ENCODE measurements at regions not wholly inside any gene's neighbourhood (a gene's known extent, or its start where the extent isn't known, plus 50 kb on each side); places are given as distances from the start of the nearest gene placed in this dataset.
"Not testable (repeated sequence)": the region's sequence is repeated elsewhere in the genome, so short reads cannot be mapped to it uniquely, and the experiment has no call there.

DNA sequence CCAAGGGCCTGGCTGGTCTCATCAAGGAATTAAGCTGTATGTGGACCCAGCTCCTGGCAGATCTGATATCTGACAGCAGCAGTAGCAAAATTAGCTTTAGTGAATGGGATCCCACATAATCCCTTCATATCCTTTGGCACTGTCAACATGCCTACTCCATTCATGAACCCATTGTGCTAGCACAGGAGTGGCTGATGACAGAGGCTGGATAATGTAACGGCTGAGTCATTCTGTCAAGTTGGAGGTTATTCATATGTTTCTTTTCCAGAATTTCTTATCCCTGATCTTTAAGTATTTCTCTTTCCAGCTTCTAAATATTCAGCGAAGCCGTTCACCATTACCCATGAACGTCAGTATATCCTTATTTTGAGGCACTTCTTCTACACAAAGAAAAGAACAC is 84.3 kb downstream of the EXTL2 start:
- intact Hi-C loops (cut with micrococcal nuclease; ENCODE audit: unreplicated experiment), result loop anchor here (2.0 kb wide), 1 partner anchor 22 kb away; no protein-coding TSS in a partner anchor
- Histone ChIP-seq H3K4me1 (ENCODE audit: insufficient read depth, low read length, poor library complexity, severe bottlenecking) (no peaks in the 10 kb centered on the region), H3K27ac (ENCODE audit: low read depth, low read length, poor library complexity, severe bottlenecking) (no peak overlapping the region), H3K9me3 (ENCODE audit: low read depth, low read length, poor library complexity, severe bottlenecking) (no peaks in the 10 kb centered on the region), H3K36me3 (ENCODE audit: insufficient read depth, low read length, poor library complexity, severe bottlenecking) (no peaks in the 10 kb centered on the region), H3K4me3 (ENCODE audit: low read depth, low read length, poor library complexity, severe bottlenecking) (no peak overlapping the region), H3K27me3 (replicated peaks; ENCODE audit: insufficient read depth, low read depth, low read length, poor library complexity) (no peaks in the 10 kb centered on the region)
- POLR2A ChIA-PET (ENCODE audit: low non-redundant PET), result no interaction called here
- DNase-seq (ENCODE audit: low spot score), result no peak
- CTCF ChIA-PET, result no interaction called here
- TF ChIP-seq EZH2 (IDR thresholded peaks at IDR 0.05; ENCODE audit: borderline replicate concordance, low read depth, low read length, poor library complexity, severe bottlenecking), result no peak
- TF ChIP-seq, protein P1, sequence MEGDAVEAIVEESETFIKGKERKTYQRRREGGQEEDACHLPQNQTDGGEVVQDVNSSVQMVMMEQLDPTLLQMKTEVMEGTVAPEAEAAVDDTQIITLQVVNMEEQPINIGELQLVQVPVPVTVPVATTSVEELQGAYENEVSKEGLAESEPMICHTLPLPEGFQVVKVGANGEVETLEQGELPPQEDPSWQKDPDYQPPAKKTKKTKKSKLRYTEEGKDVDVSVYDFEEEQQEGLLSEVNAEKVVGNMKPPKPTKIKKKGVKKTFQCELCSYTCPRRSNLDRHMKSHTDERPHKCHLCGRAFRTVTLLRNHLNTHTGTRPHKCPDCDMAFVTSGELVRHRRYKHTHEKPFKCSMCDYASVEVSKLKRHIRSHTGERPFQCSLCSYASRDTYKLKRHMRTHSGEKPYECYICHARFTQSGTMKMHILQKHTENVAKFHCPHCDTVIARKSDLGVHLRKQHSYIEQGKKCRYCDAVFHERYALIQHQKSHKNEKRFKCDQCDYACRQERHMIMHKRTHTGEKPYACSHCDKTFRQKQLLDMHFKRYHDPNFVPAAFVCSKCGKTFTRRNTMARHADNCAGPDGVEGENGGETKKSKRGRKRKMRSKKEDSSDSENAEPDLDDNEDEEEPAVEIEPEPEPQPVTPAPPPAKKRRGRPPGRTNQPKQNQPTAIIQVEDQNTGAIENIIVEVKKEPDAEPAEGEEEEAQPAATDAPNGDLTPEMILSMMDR (conservative IDR thresholded peaks at IDR 0.05; ENCODE audit: low read depth, low read length), result no peak
- BruUV-seq (replicated peaks), result no TSS peak

DNA sequence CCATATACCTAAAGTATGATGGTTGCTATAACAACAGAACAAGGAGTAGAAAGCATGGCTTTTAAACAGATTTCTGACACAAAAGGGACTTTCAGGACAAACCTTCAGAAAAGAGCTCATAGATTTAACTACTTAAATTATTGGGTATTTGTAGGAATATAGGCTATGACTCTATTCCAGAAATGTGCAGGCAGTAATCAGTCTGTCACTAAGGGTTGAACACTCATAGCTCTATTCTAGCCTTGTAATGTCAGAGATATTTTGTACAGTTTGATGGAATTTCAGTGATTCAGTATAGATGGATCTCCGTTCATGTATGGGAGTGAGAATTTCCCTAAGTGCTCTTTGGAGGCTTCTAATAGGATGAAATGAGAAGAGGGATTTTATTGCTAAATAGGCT is 82.8 kb downstream of the EXTL2 start:
- no peaks in the 10 kb centered on the region for H3K9me3 ChIP-seq (ENCODE audit: low read depth, low read length, poor library complexity, severe bottlenecking)
- ChIA-PET CTCF (no interaction called here), POLR2A (ENCODE audit: low non-redundant PET) (no interaction called here)
- H3K36me3 ChIP-seq (ENCODE audit: insufficient read depth, low read length, poor library complexity, severe bottlenecking), result no peaks in the 10 kb centered on the region
- no TSS peak for BruUV-seq (replicated peaks)
- no peaks in the 10 kb centered on the region for H3K27me3 ChIP-seq (replicated peaks; ENCODE audit: insufficient read depth, low read depth, low read length, poor library complexity)
- TF ChIP-seq, protein P1 (conservative IDR thresholded peaks at IDR 0.05; ENCODE audit: low read depth, low read length), result no peak
- TF ChIP-seq EZH2 (IDR thresholded peaks at IDR 0.05; ENCODE audit: borderline replicate concordance, low read depth, low read length, poor library complexity, severe bottlenecking), result no peak
- no peak overlapping the region for H3K27ac ChIP-seq (ENCODE audit: low read depth, low read length, poor library complexity, severe bottlenecking)
- H3K4me1 ChIP-seq (ENCODE audit: insufficient read depth, low read length, poor library complexity, severe bottlenecking), result no peaks in the 10 kb centered on the region
- DNase-seq (ENCODE audit: low spot score), result no peak
- intact Hi-C loops (cut with micrococcal nuclease; ENCODE audit: unreplicated experiment), result loop anchor here (2.0 kb wide), 1 partner anchor 21 kb away; no protein-coding TSS in a partner anchor
- H3K4me3 ChIP-seq (ENCODE audit: low read depth, low read length, poor library complexity, severe bottlenecking), result no peak overlapping the region

GRCh38 chr1:100814938-100815337 is 79.7 kb downstream of the EXTL2 start:
- H3K27ac ChIP-seq (ENCODE audit: low read depth, low read length, poor library complexity, severe bottlenecking); H3K27me3 ChIP-seq (replicated peaks; ENCODE audit: insufficient read depth, low read depth, low read length, poor library complexity); H3K4me3 ChIP-seq (ENCODE audit: low read depth, low read length, poor library complexity, severe bottlenecking); intact Hi-C loops (cut with micrococcal nuclease; ENCODE audit: unreplicated experiment); H3K9me3 ChIP-seq (ENCODE audit: low read depth, low read length, poor library complexity, severe bottlenecking); BruUV-seq (replicated peaks); POLR2A ChIA-PET (ENCODE audit: low non-redundant PET); CTCF ChIA-PET; DNase-seq (ENCODE audit: low spot score); H3K36me3 ChIP-seq (ENCODE audit: insufficient read depth, low read length, poor library complexity, severe bottlenecking); H3K4me1 ChIP-seq (ENCODE audit: insufficient read depth, low read length, poor library complexity, severe bottlenecking): not testable (repeated sequence)

DNA sequence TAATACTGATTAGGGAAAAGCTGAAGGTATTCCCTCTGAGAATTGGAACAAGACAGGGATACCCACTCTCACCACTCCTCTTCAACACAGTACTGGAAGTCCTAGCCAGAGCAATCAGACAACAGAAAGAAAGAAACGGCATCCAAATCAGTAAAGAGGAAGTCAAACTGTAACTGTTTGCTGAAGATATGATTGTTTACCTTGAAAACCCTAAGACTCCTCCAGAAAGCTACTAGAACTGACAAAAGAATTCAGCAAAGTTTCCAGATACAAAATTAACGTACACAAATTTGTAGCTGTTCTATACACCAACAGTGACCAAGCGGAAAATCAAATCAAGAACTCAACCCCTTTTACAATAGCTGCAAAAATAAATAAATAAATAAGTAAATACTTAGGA is 78.6 kb downstream of the EXTL2 start:
- no peak for TF ChIP-seq EZH2 (IDR thresholded peaks at IDR 0.05; ENCODE audit: borderline replicate concordance, low read depth, low read length, poor library complexity, severe bottlenecking)
- TF ChIP-seq, protein P1 (conservative IDR thresholded peaks at IDR 0.05; ENCODE audit: low read depth, low read length), result no peak
- POLR2A ChIA-PET (ENCODE audit: low non-redundant PET), result no interaction called here
- no TSS peak for BruUV-seq (replicated peaks)

DNA sequence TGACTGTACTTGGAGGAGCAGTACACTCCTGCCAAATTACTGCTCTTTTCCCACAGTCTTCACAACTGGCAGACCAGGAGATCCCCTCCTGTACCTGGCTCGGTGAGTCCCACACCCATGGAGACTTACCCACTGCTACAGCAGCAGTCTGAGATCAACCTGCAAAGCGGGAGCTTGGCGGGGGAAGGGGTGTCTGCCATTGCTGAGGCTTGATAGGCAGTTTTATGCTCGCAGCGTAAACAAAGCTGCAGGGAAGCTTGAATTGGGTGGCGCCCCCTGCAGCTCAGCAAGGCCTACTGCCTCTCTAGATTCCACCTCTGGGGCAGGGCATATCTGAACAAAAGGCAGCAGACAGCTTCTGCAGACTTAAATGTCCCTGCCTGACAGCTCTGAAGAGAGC is 74.4 kb downstream of the EXTL2 start:
- not testable (repeated sequence) for H3K36me3 ChIP-seq (ENCODE audit: insufficient read depth, low read length, poor library complexity, severe bottlenecking)

More for the DNA sequence above, 78.6 kb downstream of the EXTL2 start:
- intact Hi-C loops (cut with micrococcal nuclease; ENCODE audit: unreplicated experiment), result no loop called here
- Histone ChIP-seq H3K9me3 (ENCODE audit: low read depth, low read length, poor library complexity, severe bottlenecking) (no peaks in the 10 kb centered on the region), H3K4me3 (ENCODE audit: low read depth, low read length, poor library complexity, severe bottlenecking) (no peak overlapping the region), H3K4me1 (ENCODE audit: insufficient read depth, low read length, poor library complexity, severe bottlenecking) (no peaks in the 10 kb centered on the region), H3K36me3 (ENCODE audit: insufficient read depth, low read length, poor library complexity, severe bottlenecking) (no peaks in the 10 kb centered on the region), H3K27me3 (replicated peaks; ENCODE audit: insufficient read depth, low read depth, low read length, poor library complexity) (no peaks in the 10 kb centered on the region), H3K27ac (ENCODE audit: low read depth, low read length, poor library complexity, severe bottlenecking) (no peak overlapping the region)
- CTCF ChIA-PET, result no interaction called here
- DNase-seq (ENCODE audit: low spot score), result no peak

More for the DNA sequence above, 74.4 kb downstream of the EXTL2 start:
- intact Hi-C loops (cut with micrococcal nuclease; ENCODE audit: unreplicated experiment); H3K4me3 ChIP-seq (ENCODE audit: low read depth, low read length, poor library complexity, severe bottlenecking); H3K4me1 ChIP-seq (ENCODE audit: insufficient read depth, low read length, poor library complexity, severe bottlenecking); H3K27ac ChIP-seq (ENCODE audit: low read depth, low read length, poor library complexity, severe bottlenecking); H3K9me3 ChIP-seq (ENCODE audit: low read depth, low read length, poor library complexity, severe bottlenecking); CTCF ChIA-PET; H3K27me3 ChIP-seq (replicated peaks; ENCODE audit: insufficient read depth, low read depth, low read length, poor library complexity); BruUV-seq (replicated peaks); POLR2A ChIA-PET (ENCODE audit: low non-redundant PET): not testable (repeated sequence)
- peak; percentile 17 for DNase-seq (ENCODE audit: low spot score)

Data from A673 (cell line).